Uterus (tissue), 2 donors: ENCODE measurements at regions not wholly inside any gene's neighbourhood (a gene's known extent, or its start where the extent isn't known, plus 50 kb on each side); places are given as distances from the start of the nearest gene placed in this dataset.

Experiments used
- CTCF ChIP-seq, 4 experiments: fragments of 200-600 bp in 2 of 4; fragments of 450-650 bp in 2 of 4; sonication (generic) in 2 of 4; IDR thresholded peaks; one replicate each; pipeline ENCODE4 v1.5.1; 2016 to 2019; ENCODE audit warnings: antibody characterized with exemption in 4 of 4, mild to moderate bottlenecking in 2 of 4, moderate library complexity in 1 of 4
- POLR2A ChIP-seq, 2 donors: fragments of 450-650 bp; IDR thresholded peaks; one replicate each; pipeline ENCODE4 v1.6.1; 2016; ENCODE audit warnings: antibody characterized with exemption in 2 of 2, mild to moderate bottlenecking in 1 of 2, moderate library complexity in 1 of 2

GRCh38 chr17:36848008-36848902, 89.0 kb upstream of the LHX1 start:
- TF ChIP-seq CTCF (IDR thresholded peaks at IDR 0.05) (no peak), POLR2A (IDR thresholded peaks at IDR 0.05) (no peak)
